WTC11 (cell line): ENCODE measurements at regions not wholly inside any gene's neighbourhood (a gene's known extent, or its start where the extent isn't known, plus 50 kb on each side); places are given as distances from the start of the nearest gene placed in this dataset.

Experiments used
- CTCF ChIP-seq: fragments of 200-600 bp; IDR thresholded peaks from 2 replicates; pipeline ENCODE4 v1.8.0; 2022; ENCODE audit warnings: antibody characterized with exemption
- FOXP1 ChIP-seq: sonication (generic); formaldehyde crosslinking; IDR thresholded peaks from 2 replicates; pipeline ENCODE4 v1.8.0; 2022; ENCODE audit warnings: missing genetic modification reagents, mild to moderate bottlenecking, moderate library complexity, borderline replicate concordance
- MAX ChIP-seq: sonication (generic); formaldehyde crosslinking; IDR thresholded peaks from 2 replicates; pipeline ENCODE4 v1.8.0; 2022; ENCODE audit warnings: mild to moderate bottlenecking, missing genetic modification reagents
- RORB ChIP-seq: fragments of 250-450 bp; sonication (Bioruptor Pico); IDR thresholded peaks from 2 replicates; pipeline ENCODE4 v1.9.0; 2021; ENCODE audit warnings: mild to moderate bottlenecking
- ZBTB21 ChIP-seq: sonication (generic); formaldehyde crosslinking; IDR thresholded peaks from 2 replicates; pipeline ENCODE4 v1.8.1; 2023; ENCODE audit warnings: mild to moderate bottlenecking, missing genetic modification reagents, borderline replicate concordance
- ZNF138 ChIP-seq: sonication (generic); formaldehyde crosslinking; conservative IDR thresholded peaks from 2 replicates; pipeline ENCODE4 v1.8.1; 2022; ENCODE audit warnings: mild to moderate bottlenecking, moderate library complexity, missing genetic modification reagents
- ZNF425 ChIP-seq: fragments of 250-450 bp; sonication (Bioruptor Pico); conservative IDR thresholded peaks from 2 replicates; pipeline ENCODE4 v1.9.0; 2021; ENCODE audit warnings: mild to moderate bottlenecking
- TF ChIP-seq, protein P1 (sequence below): sonication (generic); formaldehyde crosslinking; IDR thresholded peaks from 2 replicates; pipeline ENCODE4 v1.8.1; 2023; ENCODE audit warnings: mild to moderate bottlenecking, moderate library complexity, missing genetic modification reagents
- TF ChIP-seq, protein P2 (sequence below): fragments of 250-450 bp; sonication (Bioruptor Pico); IDR thresholded peaks from 2 replicates; pipeline ENCODE4 v1.9.0; 2021; ENCODE audit warnings: moderate library complexity, mild to moderate bottlenecking, inconsistent platforms, borderline replicate concordance
- TF ChIP-seq, protein P3 (sequence below): sonication (generic); formaldehyde crosslinking; IDR thresholded peaks from 2 replicates; pipeline ENCODE4 v1.8.0; 2022; ENCODE audit warnings: mild to moderate bottlenecking, missing genetic modification reagents

DNA sequence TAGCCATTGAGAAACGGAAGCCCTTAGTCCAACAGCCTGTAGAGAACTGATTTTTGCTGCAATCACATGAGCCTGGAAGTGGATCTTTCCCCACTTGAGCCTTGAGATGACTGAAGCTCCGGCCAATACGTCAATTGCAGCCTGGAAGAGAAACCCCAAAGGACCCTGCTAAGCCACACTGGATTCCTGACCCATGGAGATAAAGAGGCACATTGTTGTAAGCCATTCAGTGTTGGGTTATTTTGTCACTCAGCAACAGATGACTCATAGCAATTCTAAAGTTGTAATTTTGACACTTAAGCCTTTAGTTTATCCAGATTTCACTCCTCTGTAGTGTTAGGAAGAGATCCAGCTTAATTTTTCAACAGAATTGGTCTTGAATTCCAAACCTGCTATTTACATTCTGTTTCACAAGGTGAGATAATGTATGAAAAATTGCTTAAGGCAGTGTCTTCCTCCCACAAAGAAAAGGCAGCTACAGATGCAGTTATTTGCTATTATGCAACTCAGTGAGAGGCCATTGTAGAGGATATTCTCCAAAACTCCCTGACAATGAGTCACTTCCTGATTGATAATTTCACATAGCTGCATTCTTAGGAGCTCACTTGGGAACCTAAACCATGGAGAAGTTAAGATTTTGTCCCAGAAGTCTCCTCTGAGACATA lies 59.4 kb upstream of the TSHZ3 start:
- TF ChIP-seq CTCF (no peak), ZNF425 (CRISPR knock-in tag) (no peak), MAX (CRISPR knock-in tag) (no peak), FOXP1 (CRISPR knock-in tag) (no peak), RORB (CRISPR knock-in tag) (no peak), ZBTB21 (no peak), ZNF138 (no peak)
- TF ChIP-seq, protein P1, sequence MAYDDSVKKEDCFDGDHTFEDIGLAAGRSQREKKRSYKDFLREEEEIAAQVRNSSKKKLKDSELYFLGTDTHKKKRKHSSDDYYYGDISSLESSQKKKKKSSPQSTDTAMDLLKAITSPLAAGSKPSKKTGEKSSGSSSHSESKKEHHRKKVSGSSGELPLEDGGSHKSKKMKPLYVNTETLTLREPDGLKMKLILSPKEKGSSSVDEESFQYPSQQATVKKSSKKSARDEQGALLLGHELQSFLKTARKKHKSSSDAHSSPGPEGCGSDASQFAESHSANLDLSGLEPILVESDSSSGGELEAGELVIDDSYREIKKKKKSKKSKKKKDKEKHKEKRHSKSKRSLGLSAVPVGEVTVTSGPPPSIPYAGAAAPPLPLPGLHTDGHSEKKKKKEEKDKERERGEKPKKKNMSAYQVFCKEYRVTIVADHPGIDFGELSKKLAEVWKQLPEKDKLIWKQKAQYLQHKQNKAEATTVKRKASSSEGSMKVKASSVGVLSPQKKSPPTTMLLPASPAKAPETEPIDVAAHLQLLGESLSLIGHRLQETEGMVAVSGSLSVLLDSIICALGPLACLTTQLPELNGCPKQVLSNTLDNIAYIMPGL (CRISPR knock-in tag): no peak
- TF ChIP-seq, protein P2, sequence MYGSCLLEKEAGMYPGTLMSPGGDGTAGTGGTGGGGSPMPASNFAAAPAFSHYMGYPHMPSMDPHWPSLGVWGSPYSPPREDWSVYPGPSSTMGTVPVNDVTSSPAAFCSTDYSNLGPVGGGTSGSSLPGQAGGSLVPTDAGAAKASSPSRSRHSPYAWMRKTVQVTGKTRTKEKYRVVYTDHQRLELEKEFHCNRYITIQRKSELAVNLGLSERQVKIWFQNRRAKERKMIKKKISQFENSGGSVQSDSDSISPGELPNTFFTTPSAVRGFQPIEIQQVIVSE (CRISPR knock-in tag): no peak
- TF ChIP-seq, protein P3, sequence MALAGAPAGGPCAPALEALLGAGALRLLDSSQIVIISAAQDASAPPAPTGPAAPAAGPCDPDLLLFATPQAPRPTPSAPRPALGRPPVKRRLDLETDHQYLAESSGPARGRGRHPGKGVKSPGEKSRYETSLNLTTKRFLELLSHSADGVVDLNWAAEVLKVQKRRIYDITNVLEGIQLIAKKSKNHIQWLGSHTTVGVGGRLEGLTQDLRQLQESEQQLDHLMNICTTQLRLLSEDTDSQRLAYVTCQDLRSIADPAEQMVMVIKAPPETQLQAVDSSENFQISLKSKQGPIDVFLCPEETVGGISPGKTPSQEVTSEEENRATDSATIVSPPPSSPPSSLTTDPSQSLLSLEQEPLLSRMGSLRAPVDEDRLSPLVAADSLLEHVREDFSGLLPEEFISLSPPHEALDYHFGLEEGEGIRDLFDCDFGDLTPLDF: no peak
